NCI-H1436 (cell line): ENCODE measurements at regions not wholly inside any gene's neighbourhood (a gene's known extent, or its start where the extent isn't known, plus 50 kb on each side); places are given as distances from the start of the nearest gene placed in this dataset.
"Not testable (repeated sequence)": the region's sequence is repeated elsewhere in the genome, so short reads cannot be mapped to it uniquely, and the experiment has no call there.

Experiments
- DNase-seq: peaks from one replicate; lab custom pipeline; 2025; lab: John Stamatoyannopoulos, UW

DNA sequence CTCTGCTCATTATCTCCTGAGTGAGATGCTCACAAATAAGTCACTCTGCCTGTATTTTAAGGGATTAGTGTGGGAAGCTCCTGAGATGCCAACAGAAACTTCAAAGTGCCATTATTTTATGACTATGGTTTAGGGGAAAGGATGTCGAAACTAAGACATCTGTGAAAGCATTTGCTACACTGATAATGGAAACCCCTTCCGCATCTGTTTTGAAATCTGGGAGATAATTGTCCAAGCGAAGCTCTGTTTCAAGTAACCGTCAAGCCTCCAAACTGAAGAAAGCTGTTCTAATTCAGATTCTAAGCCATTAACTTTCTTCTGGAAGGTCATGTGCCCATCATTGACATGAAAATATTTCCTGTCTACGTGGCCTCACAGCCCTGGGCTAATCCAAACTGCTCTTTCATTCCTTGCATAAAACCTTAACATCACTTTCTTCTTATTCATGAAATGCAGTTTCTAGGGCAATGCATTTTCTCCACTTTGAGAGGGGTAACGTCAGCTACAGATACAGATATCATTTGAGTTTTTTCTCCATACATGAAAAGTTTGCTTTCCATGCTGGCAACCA lies 932.0 kb downstream of the C6orf118 start:
- no peak for DNase-seq

DNA sequence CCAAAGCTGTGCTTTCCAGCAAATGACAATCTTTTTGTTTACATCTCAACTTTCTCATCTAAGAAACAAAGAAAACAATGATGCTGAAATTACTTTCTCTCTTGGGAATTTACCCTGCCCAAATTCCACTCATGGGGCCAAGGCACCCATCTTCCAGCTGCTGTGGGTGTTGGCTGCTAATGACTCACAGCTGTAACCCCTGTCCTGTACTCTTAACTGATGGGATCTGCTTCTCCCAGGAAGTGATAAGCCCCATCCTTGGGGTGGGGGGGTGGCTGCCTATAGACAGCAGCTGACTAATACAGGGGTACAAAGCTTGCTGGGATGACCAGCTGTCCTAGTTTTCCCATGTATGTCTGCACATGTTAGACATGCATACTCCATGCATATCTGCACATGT lies 938.6 kb downstream of the C6orf118 start:
- no peak for DNase-seq

DNA sequence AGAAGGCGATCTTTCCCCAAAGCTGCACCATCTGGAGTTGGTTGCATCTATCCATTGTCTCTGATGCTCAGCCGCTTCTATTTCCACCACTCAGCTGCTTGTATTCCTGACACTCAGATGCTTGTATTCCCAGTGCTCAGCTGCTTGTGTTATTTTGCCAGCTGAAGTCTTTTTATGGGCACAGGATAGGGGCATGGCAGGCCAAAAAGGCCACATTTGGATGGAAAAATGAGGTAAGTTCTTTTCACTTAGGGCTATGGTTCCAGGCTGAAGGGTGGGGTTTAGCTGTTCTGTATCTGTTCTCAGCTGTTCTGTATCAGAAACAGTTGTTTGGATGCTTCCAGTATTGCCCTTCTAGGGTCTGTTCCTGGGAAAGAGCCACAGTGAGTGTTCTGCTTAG lies 944.9 kb downstream of the QKI start:
- no peak for DNase-seq

DNA sequence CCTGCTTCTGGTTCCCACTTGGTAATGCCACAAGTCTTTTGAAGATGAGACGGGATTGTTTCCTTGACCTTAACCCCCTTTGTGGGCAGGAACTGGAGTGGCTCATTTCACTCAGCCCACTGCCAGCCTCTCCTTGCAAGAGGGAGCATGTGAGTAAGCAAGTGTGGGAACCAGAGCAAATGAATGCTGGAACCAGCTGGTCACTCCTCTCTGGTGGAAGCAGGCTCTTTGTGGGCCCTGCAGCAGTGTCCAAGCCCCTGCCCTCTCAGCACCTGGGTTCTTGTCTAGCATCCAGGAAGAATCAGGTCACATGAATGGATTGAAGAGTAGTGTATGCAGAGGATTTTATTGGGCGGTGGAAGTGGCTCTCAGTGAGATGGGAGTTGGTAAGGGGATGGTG lies 944.5 kb downstream of the QKI start:
- no peak for DNase-seq

DNA sequence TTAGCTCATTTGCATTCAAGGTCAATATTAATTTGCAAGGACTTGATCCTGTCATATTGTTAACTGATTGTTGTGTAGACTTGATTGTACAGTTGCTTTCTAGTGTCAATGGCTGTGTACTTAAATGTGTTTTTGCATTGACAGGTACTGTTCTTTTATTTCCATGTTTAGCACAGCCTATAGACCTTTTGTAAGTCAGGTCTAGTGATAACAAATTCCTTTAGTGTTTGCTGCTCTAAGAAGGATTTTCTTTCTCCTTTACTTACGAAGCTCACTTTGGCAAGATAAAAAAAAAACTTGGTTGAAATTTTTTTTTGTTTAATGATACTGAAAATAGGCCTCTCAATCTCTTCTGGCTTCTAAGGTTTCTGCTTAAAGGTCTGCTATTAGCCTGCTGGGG lies 942.3 kb downstream of the QKI start:
- no peak for DNase-seq

DNA sequence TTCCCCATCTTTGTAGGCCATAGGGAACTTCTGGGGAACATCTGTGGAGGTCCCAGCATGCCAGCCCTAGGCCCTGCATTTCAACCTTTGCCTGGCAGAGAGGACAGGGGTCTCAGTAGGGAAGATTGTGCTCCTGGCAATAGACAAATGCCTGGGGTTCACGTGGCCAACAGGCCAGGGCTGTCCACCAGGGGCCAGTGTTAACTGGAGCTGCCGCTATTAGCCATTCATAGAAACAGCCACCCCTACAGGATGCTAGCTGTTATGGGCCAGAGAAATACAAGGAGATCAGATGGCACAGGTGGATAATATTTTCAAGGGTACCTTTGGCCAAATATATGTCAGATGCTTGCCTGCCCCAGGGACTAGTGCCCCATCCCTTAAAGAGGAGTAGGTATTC lies 932.9 kb downstream of the QKI start:
- DNase-seq: no peak

DNA sequence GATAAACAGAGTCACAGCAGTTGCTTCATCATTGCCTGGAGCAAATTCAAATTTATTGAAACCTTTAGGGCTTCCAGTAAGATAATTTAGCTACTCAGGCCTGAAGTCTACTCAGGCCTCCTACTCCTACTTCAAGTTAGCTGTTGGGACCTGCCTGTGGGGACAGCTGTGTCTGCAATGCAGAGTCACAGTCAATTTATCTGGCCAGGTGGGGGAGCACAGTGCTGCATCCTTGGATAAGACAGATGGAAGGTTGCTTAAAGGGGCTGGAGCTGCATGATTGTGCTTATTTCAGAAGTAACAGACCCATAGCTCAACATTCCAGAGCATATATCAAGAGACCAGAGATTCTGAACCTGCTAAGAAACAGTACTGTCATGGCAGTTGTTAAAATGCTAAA lies 932.1 kb downstream of the QKI start:
- no peak for DNase-seq

DNA sequence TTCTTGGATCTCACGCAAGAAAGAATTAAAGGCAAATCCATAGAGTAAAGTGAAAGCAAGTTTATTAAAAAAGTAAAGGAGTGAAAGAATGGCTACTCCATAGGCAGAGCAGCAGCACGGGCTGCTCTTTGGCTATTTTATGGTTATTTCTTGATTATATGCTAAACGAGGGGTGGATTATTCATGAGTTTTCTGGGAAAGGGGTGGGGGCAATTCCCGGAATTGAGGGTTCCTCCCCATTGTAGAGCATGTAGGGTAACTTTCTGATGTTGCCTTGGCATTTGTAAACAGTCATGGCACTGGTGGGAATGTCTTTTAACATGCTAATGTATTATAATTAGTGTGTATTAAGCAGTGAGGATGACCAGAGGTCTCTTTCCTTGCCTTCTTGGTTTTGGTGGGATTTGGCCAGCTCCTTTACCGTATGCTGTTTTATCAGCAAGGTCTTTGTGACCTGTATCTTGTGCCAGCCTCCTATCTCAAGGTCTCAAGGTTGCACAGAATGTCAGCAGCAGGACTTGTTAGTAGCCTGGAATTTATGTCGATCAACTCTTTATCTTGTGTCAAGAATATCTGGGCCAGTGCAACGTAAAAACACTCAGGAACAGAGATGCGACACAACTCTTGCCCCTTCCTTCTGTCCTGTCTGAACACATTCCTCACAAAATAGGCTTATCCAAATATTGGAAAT lies 931.4 kb downstream of the QKI start:
- DNase-seq: no peak

DNA sequence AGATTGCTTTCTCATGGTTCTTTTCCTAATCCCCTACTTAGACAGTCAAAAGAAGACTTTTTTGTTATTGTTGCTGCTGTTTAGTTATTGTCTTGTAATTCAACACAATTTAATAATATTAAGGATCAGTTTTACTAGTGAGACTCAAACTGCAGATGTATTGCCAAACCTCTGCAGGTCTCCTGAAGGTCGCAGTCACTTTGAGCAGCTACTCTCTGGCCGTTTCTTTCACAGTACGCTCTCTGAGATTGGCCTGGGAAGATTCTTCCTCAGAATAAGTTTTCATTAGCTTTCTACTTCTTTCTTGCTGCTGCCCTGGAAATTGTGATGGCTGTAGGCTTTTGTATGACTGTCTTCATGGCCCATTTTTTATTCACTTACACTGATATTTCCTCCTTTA lies 930.8 kb downstream of the QKI start:
- DNase-seq: no peak

DNA sequence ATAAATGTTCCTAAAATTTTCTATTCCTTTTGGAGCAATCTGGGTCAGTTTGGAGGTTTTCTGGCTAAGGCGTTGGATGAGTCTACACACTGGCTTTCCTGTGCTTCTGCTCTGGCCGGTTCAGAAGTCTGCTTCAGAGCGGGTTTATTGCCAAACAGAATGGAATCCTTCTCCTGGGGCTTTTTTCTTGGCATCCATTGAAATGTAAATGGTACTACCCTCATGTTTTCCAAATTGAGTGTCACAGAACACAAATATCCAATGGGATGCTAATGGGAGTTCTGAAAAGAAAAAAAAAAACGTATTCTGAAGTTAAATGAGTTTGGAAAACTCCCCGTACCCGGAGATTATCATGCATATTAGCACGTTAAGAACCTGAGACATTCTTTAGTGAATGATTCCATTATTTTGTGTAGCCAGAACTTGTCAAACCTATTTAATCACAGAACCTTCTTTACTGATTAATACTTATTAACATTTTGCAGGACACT lies 930.3 kb downstream of the QKI start:
- DNase-seq: no peak

DNA sequence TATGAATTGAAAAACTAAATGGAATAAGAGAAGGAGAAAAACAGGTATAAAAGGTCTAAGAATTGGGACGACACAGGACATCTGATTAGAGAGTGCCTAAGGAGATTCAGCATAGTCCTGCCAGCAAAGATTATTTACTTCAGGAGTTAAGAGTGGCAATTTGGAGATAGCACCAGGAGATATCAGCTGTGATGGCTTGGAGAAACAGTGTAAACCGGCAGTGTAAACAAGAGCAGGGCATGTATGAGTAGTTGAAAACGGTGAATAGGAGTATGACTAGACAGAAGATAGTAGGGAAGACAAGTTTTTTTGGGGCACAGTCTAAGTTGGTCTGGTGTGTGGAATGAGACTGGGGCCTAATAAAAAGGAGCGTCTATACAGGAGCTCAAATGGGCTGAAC lies 924.9 kb downstream of the QKI start:
- DNase-seq: not testable (repeated sequence)

DNA sequence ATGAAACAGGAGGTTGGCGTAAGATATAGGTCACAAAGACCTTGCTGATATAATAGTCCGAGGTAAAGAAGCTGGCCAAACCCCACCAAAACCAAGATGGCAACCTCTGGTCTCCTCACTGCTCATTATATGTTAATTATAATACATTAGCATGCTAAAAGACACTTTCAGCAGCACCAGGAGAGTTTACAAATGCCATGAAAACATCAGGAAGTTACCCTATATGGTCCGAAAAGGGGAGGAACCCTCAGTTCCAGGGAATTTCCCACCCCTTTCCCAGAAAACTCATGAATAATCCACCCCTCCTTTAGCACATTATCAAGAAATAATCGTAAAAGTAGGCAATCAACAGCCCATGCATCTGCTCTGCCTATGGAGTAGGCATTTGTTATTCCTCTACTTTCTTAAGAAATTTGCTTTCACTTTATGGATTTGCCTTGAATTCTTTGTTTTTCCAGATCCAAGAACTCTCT lies 923.4 kb downstream of the QKI start:
- DNase-seq: no peak

DNA sequence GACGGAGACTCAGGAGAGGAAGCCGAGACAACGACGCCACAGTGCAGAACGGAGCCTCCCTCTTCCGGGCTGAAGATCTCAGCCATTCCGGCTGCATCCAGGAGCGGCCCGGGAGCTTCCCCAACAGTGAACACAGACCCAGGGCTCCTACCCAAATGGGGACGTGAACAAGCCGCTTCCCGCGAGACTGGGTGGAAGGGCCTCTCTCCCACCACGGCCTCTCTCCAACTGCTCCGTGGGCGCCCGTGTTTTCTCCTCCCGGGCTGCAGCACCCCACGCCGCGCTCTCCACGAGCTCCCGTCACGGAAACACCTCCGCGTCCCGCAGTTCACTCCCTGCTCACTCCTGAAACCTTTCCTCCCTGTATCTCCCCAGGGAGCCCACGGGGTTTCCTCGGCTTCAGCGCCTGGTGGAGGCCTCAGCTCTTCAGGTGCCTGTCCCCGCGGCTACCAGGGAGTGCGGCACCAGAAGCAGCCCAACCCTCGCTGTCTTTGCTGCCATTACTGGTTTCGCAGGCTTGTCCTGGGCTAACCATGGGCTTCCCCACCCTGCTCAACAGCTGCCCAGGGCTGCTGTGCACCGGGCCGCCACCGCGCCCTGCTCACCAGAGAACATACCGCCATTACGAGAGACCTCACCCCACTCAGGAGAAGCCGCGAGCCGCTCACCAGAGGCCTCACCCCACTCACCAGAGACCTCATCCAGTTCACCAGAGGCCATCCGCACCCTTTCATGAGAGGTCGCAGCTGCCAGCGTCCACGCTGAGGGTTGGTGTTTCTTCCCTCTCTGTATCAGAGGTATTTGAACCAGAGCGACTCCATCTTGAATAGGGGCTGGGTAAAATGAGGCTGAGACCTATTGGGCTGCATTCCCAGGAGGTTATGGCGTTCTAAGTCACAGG lies 922.8 kb downstream of the QKI start:
- DNase-seq: no peak

DNA sequence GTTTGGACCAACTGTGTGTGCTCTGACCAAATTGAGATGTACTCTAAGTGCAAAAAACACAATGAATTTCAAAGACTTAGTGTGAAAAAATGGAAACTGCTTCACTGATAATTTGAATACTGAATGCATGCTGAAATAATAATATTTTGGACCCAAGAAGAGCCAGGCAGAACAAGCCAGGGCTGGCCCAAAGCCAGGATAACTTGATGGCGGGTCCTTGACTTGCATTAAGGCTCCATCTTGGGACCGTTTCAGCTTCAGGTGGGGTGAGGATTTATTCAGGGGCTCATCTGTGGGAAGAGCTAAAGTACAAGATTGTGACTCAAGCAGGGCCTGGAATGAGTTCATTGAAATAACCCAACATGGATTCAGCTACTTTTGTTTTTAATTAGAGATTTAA lies 921.9 kb downstream of the QKI start:
- no peak for DNase-seq

DNA sequence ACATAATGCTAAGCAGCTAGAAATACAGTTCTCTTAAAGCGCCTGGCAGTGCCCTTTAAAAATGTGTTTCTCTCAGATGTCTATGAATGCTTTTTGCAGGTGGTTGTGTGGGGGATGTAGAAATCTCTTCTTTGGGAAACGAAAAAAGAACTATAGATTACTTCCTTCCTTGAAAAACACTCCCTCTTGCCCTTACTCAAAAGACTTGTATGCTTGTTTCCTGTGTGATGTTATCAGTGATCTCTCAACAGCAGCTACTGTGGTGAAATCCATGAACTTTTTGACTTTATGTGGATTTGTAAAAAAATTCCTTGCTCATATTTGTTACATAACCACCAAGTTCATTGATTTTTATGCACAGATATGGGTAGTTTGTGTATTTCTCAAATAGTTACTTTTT lies 916.5 kb downstream of the QKI start:
- no peak for DNase-seq

DNA sequence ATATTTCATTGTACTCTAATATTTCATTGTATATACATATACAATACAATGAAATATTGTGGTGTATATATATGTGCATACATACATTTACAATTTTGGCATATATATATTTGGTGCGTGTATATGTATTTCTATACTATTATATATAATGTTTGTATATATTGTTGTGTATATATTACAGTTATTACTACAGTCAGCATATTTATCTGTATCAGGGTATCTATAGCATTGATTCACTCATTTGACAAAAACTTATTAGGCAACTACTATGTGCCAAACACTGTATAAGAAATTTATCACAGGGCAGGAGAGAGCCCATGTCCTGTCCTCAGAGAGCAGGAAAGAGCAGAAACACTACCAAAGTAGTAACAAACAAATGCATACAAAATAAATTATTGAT lies 910.6 kb downstream of the QKI start:
- DNase-seq: no peak

DNA sequence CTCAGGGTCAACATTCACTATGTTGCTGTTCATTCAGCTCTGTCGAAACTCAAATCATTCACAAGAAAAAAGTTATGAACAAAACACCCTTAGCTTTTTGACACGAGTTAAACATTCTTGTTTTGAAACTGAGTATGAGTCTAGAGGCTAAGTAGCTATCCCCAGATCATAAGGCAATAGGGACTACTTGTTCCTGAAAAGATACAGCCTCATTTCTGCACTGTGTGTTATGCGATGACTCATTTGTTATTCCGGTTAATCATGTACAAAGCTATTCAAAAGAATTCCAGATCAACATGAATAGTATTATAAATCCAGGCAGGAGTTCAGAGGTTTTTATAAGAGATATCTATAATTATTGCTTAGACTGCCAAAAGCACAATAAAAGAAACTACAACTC lies 908.0 kb downstream of the QKI start:
- DNase-seq: no peak

DNA sequence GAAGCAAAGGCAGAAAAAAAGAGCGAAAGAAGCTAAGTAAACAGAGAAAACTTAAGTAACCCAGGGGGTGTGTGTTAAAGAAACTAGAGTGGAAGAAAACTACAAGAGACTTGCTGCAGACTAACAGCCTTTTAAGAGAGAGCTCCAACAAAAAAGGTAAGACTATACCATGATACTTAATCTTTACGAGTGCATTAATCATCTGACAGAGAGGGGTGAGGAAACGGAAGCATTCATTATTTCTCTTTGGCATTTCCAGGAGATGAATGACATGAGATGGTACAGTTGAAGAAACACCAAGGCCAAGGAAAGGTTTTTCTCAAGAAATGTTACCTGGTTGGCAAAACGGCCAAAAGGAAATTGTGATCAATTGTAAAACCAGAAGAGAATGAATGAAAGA lies 906.8 kb downstream of the QKI start:
- no peak for DNase-seq

DNA sequence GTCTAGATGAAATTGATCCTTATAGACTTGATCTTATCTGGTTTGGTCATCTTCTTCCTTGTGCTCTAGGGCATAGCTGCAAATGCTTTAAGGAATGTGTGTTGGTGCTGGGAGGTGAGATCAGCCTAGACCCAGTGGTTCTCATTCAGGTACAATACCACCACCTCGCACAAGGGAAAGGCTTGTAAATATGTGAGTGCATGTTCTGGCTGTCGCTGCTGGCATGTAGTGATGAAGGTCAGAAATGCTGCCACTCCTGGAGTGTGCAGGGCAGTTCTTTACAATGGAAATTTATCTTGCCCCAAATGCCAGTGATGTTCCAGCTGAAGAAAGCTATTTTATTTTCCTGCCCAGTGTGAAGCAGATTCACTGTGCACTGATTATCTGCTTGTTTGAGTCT lies 900.9 kb downstream of the QKI start:
- DNase-seq: no peak

DNA sequence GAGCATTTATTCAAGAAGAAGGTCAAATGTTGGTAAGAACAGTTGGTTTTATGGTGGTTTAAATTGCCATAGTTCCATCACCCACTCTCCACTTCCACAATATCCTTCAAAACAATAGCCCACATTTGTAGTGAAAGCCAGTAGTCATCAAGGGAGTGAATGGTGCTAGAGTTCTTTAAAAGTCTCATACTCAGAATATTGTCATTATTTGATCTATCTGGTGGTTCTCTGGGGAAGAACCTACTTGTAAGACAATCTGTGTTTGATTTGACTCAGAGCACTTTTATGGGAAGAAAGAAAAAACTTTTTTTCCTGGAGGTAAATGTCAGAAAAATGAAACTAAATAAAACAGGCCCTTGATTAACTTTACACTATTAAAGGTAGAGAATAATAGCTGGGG lies 893.8 kb downstream of the QKI start:
- no peak for DNase-seq

DNA sequence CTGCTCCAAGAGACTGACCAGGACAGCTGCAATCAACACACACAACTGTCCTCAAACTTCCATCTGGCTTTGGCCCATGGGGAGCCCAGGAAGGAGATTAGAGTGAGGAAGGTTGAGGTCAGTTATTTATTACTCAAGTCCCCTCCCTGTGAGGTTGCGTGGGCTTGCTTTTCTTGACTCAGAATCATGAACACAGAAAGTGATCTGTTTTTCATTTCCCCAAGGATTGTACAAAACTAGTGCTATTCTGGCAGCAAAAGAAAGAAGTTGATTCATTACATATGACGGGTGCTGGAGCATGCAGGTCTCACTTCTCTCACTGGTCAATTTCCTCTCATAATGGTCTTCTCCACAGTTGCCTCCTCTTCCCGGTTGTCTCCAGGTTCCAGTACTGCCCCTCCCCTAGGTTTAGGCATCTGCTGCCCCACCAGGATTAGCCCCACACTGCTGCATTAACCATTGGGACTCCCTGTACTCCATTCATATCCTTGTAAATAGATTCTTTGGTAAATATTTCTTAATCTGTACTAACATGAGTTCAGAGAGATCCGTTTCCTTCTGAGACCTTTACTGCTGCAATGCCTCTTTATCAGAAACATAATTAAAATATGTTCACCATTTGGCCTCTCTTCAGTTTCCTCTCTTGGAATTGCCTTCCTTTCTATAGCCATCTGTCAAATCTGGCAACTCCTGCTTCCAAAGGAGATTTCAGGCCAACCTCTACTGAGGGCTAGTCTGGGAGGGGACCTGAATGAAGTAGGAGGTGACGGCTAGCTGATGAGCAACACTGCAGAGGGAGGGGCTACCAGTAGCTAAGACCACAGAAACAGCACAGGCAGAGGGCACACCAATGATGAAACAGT lies 888.8 kb downstream of the QKI start:
- DNase-seq: no peak

DNA sequence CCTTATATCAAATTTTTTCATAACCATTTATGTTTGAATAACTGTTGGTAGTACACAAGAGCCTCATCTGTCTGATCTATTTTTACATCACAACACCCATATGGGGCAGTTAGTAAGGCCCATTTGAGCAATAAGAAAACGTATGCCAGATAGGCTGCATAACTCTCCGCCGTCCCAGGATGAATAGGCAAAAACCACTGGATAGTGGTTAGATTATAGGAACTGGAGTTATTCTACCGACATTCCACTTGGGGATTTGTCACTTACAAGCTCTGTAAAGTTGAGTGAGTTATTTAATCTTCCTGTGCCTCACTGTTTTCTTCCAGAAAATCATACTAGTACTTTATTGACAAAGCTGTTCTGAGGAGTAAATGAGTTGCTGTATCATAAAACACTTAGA lies 881.9 kb downstream of the QKI start:
- no peak for DNase-seq
